ENCODE measurements at regions not wholly inside any gene's neighbourhood (a gene's known extent, or its start where the extent isn't known, plus 50 kb on each side); places are given as distances from the start of the nearest gene placed in this dataset.

DNA sequence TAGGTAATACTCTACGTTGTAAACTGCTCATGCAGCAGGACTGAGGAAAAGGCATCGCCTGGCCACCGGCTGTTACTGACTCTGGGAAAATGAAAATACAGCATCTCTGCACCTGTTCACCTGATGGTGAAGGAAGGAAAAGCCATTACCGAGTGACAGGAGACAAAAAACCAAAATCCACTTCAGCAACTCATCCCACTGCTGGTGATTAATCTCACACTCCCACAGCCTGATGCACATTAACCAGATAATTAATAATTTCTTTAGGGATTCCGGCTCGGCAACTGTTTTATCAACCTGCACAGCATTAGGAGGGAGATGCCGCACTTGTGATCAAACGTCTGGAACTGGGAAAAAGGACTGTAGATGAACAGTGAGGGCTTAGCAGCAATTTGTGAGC is 183.9 kb upstream of the ESRRG start:
- TF ChIP-seq CTCF (IDR thresholded peaks at IDR 0.05) (no peak), POLR2A (IDR thresholded peaks at IDR 0.05) (no peak)
